Superior temporal gyrus (tissue), 1 donor: ENCODE measurements at regions not wholly inside any gene's neighbourhood (a gene's known extent, or its start where the extent isn't known, plus 50 kb on each side); places are given as distances from the start of the nearest gene placed in this dataset.
"Not testable (repeated sequence)": the region's sequence is repeated elsewhere in the genome, so short reads cannot be mapped to it uniquely, and the experiment has no call there.

Experiments used
- DNase-seq: peaks from one replicate; pipeline ENCODE4 v3.0.0-alpha.2; 2016; ENCODE audit errors: extremely low spot score

- no peak for DNase-seq
Observed at GRCh38 chr10:6817770-6818169, 237.7 kb upstream of the PRKCQ start.

GRCh38 chr10:6815346-6815745 is 235.3 kb upstream of the PRKCQ start:
- DNase-seq: no peak

- no peak for DNase-seq
Observed at GRCh38 chr10:6813856-6814255, 233.8 kb upstream of the PRKCQ start.

- DNase-seq: no peak
Observed at GRCh38 chr10:6813306-6813705, 233.2 kb upstream of the PRKCQ start.

- no peak for DNase-seq
Observed at GRCh38 chr10:6811153-6811552, 231.1 kb upstream of the PRKCQ start.

GRCh38 chr10:6803427-6803783 is 223.3 kb upstream of the PRKCQ start:
- no peak for DNase-seq

- DNase-seq: no peak
Observed at GRCh38 chr10:6802759-6803426, 222.8 kb upstream of the PRKCQ start.

GRCh38 chr10:6796231-6796630 is 216.2 kb upstream of the PRKCQ start:
- no peak for DNase-seq

GRCh38 chr10:6795541-6795940 is 215.5 kb upstream of the PRKCQ start:
- DNase-seq: no peak

- DNase-seq: not testable (repeated sequence)
Observed at GRCh38 chr10:6794841-6795240, 214.8 kb upstream of the PRKCQ start.

- DNase-seq: no peak
Observed at GRCh38 chr10:6794441-6794840, 214.4 kb upstream of the PRKCQ start.

GRCh38 chr10:6788731-6789130 is 208.7 kb upstream of the PRKCQ start:
- no peak for DNase-seq

GRCh38 chr10:6788231-6788630 is 208.2 kb upstream of the PRKCQ start:
- no peak for DNase-seq

GRCh38 chr10:6787718-6788117 is 207.6 kb upstream of the PRKCQ start:
- DNase-seq: no peak

GRCh38 chr10:6787091-6787490 is 207.0 kb upstream of the PRKCQ start:
- no peak for DNase-seq

- peak; percentile 90 for DNase-seq
Observed at GRCh38 chr10:6786579-6787031, 206.5 kb upstream of the PRKCQ start.

GRCh38 chr10:6784429-6784828 is 204.4 kb upstream of the PRKCQ start:
- not testable (repeated sequence) for DNase-seq

- DNase-seq: no peak
Observed at GRCh38 chr10:6783471-6783870, 203.4 kb upstream of the PRKCQ start.

- DNase-seq: peak; percentile 41
Observed at GRCh38 chr10:6782378-6782777, 202.3 kb upstream of the PRKCQ start.

- no peak for DNase-seq
Observed at GRCh38 chr10:6781133-6781770, 201.2 kb upstream of the PRKCQ start.

GRCh38 chr10:6780008-6780677 is 200.1 kb upstream of the PRKCQ start:
- peak; percentile 21 for DNase-seq

- peak; percentile 84 for DNase-seq
Observed at GRCh38 chr10:6778992-6779701, 199.1 kb upstream of the PRKCQ start.
